Neural progenitor cell (in vitro differentiated cells): ENCODE measurements at regions not wholly inside any gene's neighbourhood (a gene's known extent, or its start where the extent isn't known, plus 50 kb on each side); places are given as distances from the start of the nearest gene placed in this dataset.

Experiments used
- EZH2 ChIP-seq: fragments of 200-600 bp; sonication (generic); IDR thresholded peaks from 2 replicates; pipeline ENCODE4 v1.6.1; 2017; ENCODE audit warnings: antibody characterized with exemption, mild to moderate bottlenecking, moderate library complexity
- EZH2phosphoT487 ChIP-seq: fragments of 200-600 bp; sonication (generic); IDR thresholded peaks from 2 replicates; pipeline ENCODE4 v1.6.1; 2017; ENCODE audit warnings: antibody characterized with exemption
- TF ChIP-seq, protein P1 (sequence below): fragments of 200-600 bp; sonication (generic); IDR thresholded peaks from 2 replicates; pipeline ENCODE4 v1.5.1; 2017; ENCODE audit warnings: antibody characterized with exemption, mild to moderate bottlenecking

DNA sequence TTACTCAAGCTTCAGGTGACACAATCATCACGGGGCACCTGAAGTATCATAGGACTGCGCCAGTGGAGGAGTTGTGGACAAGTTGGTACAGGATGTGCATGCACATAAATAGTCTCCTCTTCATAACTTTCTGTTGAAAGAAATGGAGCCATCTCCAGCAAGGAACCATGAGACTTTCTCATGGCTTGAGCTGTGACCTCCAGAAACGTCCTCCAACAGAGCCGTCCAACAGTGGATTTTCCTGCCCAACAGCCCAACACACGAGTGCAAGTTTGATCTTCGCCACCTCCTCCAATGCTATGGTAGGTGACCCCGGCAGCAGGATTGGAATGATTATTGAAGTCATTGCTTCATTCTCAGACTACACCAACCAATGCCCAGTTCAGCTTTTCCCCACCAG is 105.1 kb upstream of the ZNF507 start:
- TF ChIP-seq, protein P1, sequence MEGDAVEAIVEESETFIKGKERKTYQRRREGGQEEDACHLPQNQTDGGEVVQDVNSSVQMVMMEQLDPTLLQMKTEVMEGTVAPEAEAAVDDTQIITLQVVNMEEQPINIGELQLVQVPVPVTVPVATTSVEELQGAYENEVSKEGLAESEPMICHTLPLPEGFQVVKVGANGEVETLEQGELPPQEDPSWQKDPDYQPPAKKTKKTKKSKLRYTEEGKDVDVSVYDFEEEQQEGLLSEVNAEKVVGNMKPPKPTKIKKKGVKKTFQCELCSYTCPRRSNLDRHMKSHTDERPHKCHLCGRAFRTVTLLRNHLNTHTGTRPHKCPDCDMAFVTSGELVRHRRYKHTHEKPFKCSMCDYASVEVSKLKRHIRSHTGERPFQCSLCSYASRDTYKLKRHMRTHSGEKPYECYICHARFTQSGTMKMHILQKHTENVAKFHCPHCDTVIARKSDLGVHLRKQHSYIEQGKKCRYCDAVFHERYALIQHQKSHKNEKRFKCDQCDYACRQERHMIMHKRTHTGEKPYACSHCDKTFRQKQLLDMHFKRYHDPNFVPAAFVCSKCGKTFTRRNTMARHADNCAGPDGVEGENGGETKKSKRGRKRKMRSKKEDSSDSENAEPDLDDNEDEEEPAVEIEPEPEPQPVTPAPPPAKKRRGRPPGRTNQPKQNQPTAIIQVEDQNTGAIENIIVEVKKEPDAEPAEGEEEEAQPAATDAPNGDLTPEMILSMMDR: no peak
- TF ChIP-seq EZH2phosphoT487 (no peak), EZH2 (no peak)
